GM21515 (cell line): ENCODE measurements at regions not wholly inside any gene's neighbourhood (a gene's known extent, or its start where the extent isn't known, plus 50 kb on each side); places are given as distances from the start of the nearest gene placed in this dataset.
"Not testable (repeated sequence)": the region's sequence is repeated elsewhere in the genome, so short reads cannot be mapped to it uniquely, and the experiment has no call there.

Experiments
- ATAC-seq: cut with Tn5 transposase; IDR thresholded peaks from one replicate; pipeline ENCODE4 v1.9.1; 2021; ENCODE audit not compliant: unreplicated experiment

GRCh38 chr1:191306916-191307315 is 829.3 kb upstream of the BRINP3 start:
- ATAC-seq = no peak

GRCh38 chr1:191320062-191320461 is 838.2 kb upstream of the RGS18 start:
- ATAC-seq = no peak

GRCh38 chr1:191327868-191328267 is 830.4 kb upstream of the RGS18 start:
- ATAC-seq = no peak

GRCh38 chr1:191343816-191344215 is 814.4 kb upstream of the RGS18 start:
- ATAC-seq = no peak

- ATAC-seq = no peak
Observed at GRCh38 chr1:191346381-191346780, 811.9 kb upstream of the RGS18 start.

GRCh38 chr1:191348328-191348727 is 809.9 kb upstream of the RGS18 start:
- no peak for ATAC-seq

GRCh38 chr1:191350938-191351337 is 807.3 kb upstream of the RGS18 start:
- ATAC-seq = no peak

- ATAC-seq = no peak
Observed at GRCh38 chr1:191358724-191359123, 799.5 kb upstream of the RGS18 start.

GRCh38 chr1:191366686-191367085 is 791.6 kb upstream of the RGS18 start:
- ATAC-seq = no peak

GRCh38 chr1:191368891-191369654 is 789.2 kb upstream of the RGS18 start:
- ATAC-seq = no peak

- ATAC-seq = no peak
Observed at GRCh38 chr1:191371626-191372025, 786.6 kb upstream of the RGS18 start.

- ATAC-seq = no peak
Observed at GRCh38 chr1:191388283-191388682, 770.0 kb upstream of the RGS18 start.

GRCh38 chr1:191396622-191397021 is 761.6 kb upstream of the RGS18 start:
- no peak for ATAC-seq

- no peak for ATAC-seq
Observed at GRCh38 chr1:191398551-191398950, 759.7 kb upstream of the RGS18 start.

GRCh38 chr1:191405417-191405816 is 752.8 kb upstream of the RGS18 start:
- no peak for ATAC-seq

GRCh38 chr1:191414981-191415640 is 743.2 kb upstream of the RGS18 start:
- no peak for ATAC-seq

- ATAC-seq = no peak
Observed at GRCh38 chr1:191419842-191420241, 738.4 kb upstream of the RGS18 start.

- no peak for ATAC-seq
Observed at GRCh38 chr1:191427593-191427992, 730.7 kb upstream of the RGS18 start.

GRCh38 chr1:191432817-191433216 is 725.4 kb upstream of the RGS18 start:
- no peak for ATAC-seq

- no peak for ATAC-seq
Observed at GRCh38 chr1:191438979-191439378, 719.3 kb upstream of the RGS18 start.

- not testable (repeated sequence) for ATAC-seq
Observed at GRCh38 chr1:191448279-191448678, 710.0 kb upstream of the RGS18 start.

- ATAC-seq = no peak
Observed at GRCh38 chr1:191452586-191452985, 705.7 kb upstream of the RGS18 start.

- ATAC-seq = no peak
Observed at GRCh38 chr1:191453487-191453886, 704.8 kb upstream of the RGS18 start.
